ENCODE measurements at regions not wholly inside any gene's neighbourhood (a gene's known extent, or its start where the extent isn't known, plus 50 kb on each side); places are given as distances from the start of the nearest gene placed in this dataset.

GRCh38 chr4:19304028-19304427, 947.7 kb upstream of the SLIT2 start:
- intact Hi-C loops (cut with DNase I) = no loop called here

GRCh38 chr4:19301527-19301926, 950.2 kb upstream of the SLIT2 start:
- WGBS, 2 donors = 34 to 59% methylated on average over 4 of the region's 4 CpGs
- Histone ChIP-seq H3K4me3 (no peak overlapping the region), H3K27me3 (no peaks in the 10 kb centered on the region), H3K9me3 (no peaks in the 10 kb centered on the region), H3K27ac (no peak overlapping the region), H3K4me1 (no peaks in the 10 kb centered on the region), H3K36me3 (no peaks in the 10 kb centered on the region)
- no peak for TF ChIP-seq POLR2AphosphoS5 (IDR thresholded peaks at IDR 0.05)
- no peak for TF ChIP-seq CTCF (IDR thresholded peaks at IDR 0.05)
- no peak for TF ChIP-seq POLR2A (IDR thresholded peaks at IDR 0.05)
- TF ChIP-seq EP300 (IDR thresholded peaks at IDR 0.05) = no peak
- intact Hi-C loops (cut with DNase I) = no loop called here
- no peak for DNase-seq

More at GRCh38 chr4:19304028-19304427, 947.7 kb upstream of the SLIT2 start:
- 33 to 62% methylated on average over 2 of the region's 2 CpGs for WGBS, 2 donors
- no peaks in the 10 kb centered on the region for H3K9me3 ChIP-seq
- no peaks in the 10 kb centered on the region for H3K4me1 ChIP-seq
- no peaks in the 10 kb centered on the region for H3K36me3 ChIP-seq
- no peak for TF ChIP-seq EP300 (IDR thresholded peaks at IDR 0.05)
- TF ChIP-seq CTCF (IDR thresholded peaks at IDR 0.05) = no peak
- TF ChIP-seq POLR2AphosphoS5 (IDR thresholded peaks at IDR 0.05) = no peak
- TF ChIP-seq POLR2A (IDR thresholded peaks at IDR 0.05) = no peak
- no peak overlapping the region for H3K27ac ChIP-seq
- no peaks in the 10 kb centered on the region for H3K27me3 ChIP-seq
- no peak overlapping the region for H3K4me3 ChIP-seq
- no peak for DNase-seq

DNA sequence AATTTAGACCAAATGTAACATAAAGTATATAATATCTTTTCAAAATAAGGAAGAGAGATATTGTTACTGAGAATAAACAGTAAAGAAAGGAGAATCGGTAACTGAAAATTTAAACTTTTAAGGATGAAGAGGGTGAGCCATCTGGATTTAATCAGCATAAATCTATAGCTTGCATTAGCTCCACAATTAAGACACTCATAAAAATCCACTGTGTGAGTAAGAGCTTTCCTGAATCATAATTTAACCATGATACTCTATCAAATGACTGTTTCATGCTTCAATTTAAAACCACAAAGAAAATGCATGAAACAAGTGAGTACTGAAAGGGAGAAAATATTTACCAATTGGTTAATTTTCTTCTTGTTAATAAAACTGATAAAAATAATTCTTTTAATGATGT, 951.5 kb upstream of the SLIT2 start:
- DNase-seq = no peak
- H3K27me3 ChIP-seq = no peaks in the 10 kb centered on the region
- H3K4me3 ChIP-seq = no peak overlapping the region
- no peaks in the 10 kb centered on the region for H3K36me3 ChIP-seq
- intact Hi-C loops (cut with DNase I) = no loop called here
- no peaks in the 10 kb centered on the region for H3K9me3 ChIP-seq
- H3K27ac ChIP-seq = no peak overlapping the region
- H3K4me1 ChIP-seq = no peaks in the 10 kb centered on the region
- 82 to 88% methylated on average over 1 of the region's 1 CpG for WGBS, 2 donors
- TF ChIP-seq CTCF (IDR thresholded peaks at IDR 0.05) (no peak), EP300 (IDR thresholded peaks at IDR 0.05) (no peak), POLR2AphosphoS5 (IDR thresholded peaks at IDR 0.05) (no peak), POLR2A (IDR thresholded peaks at IDR 0.05) (no peak)

- DNase-seq = no peak
- H3K9me3 ChIP-seq = peaks cover 0 to 2% (median 0%) of the 10 kb centered on the region in 4 donors
- no peaks in the 10 kb centered on the region for H3K36me3 ChIP-seq
- no peak overlapping the region for H3K4me3 ChIP-seq
- H3K4me1 ChIP-seq = no peaks in the 10 kb centered on the region
- 65 to 67% methylated on average over 3 of the region's 3 CpGs for whole genome bisulfite sequencing, 2 donors
- TF ChIP-seq POLR2A (IDR thresholded peaks at IDR 0.05) = no peak
- TF ChIP-seq POLR2AphosphoS5 (IDR thresholded peaks at IDR 0.05) = no peak
- TF ChIP-seq CTCF (IDR thresholded peaks at IDR 0.05) = no peak
- TF ChIP-seq EP300 (IDR thresholded peaks at IDR 0.05) = no peak
- no peaks in the 10 kb centered on the region for H3K27me3 ChIP-seq
- intact Hi-C loops (cut with DNase I) = no loop called here
- H3K27ac ChIP-seq = no peak overlapping the region
These were observed 952.7 kb upstream of the SLIT2 start for GRCh38 chr4:19298998-19299397.

DNA sequence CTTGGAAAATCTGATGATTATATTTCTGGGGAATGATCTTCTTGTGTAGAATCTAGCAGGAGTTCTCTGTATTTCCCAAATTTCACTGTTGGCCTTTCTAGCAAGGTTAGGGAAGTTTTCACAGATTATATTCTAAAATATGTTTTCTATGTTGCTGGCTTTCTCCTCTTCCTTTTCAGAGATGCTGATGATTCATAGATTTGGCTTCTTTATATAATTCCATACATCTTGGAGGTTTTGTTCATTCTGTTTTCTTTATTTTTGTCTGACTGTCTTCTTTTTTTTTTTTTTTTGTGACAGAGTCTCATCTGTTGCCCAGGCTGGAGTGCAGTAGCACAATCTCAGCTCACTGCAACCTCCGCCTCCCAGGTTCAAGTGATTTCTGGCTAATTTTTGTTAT, 957.9 kb upstream of the SLIT2 start:
- 90 to 98% methylated on average over 1 of the region's 1 CpG for WGBS, 2 donors
- no peak for DNase-seq
- H3K27me3 ChIP-seq = no peaks in the 10 kb centered on the region
- H3K36me3 ChIP-seq = no peaks in the 10 kb centered on the region
- H3K4me1 ChIP-seq = no peaks in the 10 kb centered on the region
- H3K27ac ChIP-seq = no peak overlapping the region
- no peak overlapping the region for H3K4me3 ChIP-seq
- peaks cover 0 to 11% (median 2%) of the 10 kb centered on the region in 4 donors for H3K9me3 ChIP-seq
- no peak for TF ChIP-seq POLR2A (IDR thresholded peaks at IDR 0.05)
- no peak for TF ChIP-seq CTCF (IDR thresholded peaks at IDR 0.05)
- TF ChIP-seq EP300 (IDR thresholded peaks at IDR 0.05) = no peak
- TF ChIP-seq POLR2AphosphoS5 (IDR thresholded peaks at IDR 0.05) = no peak
- intact Hi-C loops (cut with DNase I) = no loop called here

Data from sigmoid colon (tissue), 6 donors.